Esophagus muscularis mucosa (tissue), 4 donors: ENCODE measurements at regions not wholly inside any gene's neighbourhood (a gene's known extent, or its start where the extent isn't known, plus 50 kb on each side); places are given as distances from the start of the nearest gene placed in this dataset.

Experiments
- DNase-seq: peaks from one replicate; pipeline ENCODE4 v3.0.0-alpha.2; 2017; ENCODE audit errors: extremely low spot score
- H3K27ac ChIP-seq, 4 donors: fragments of 200-600 bp; sonication (generic); replicated peaks in 1 of 4; 1 replicate in 3 of 4; 2 replicates in 1 of 4; pipeline ENCODE4 v1.5.1; 2016 to 2019; ENCODE audit warnings: mild to moderate bottlenecking in 1 of 4
- H3K27me3 ChIP-seq, 4 donors: fragments of 200-600 bp; sonication (generic); one replicate each; pipeline versions ENCODE4 v1.5.1 to v1.6.0; 2016 to 2019
- H3K36me3 ChIP-seq, 4 donors: fragments of 200-600 bp; sonication (generic); one replicate each; pipeline ENCODE4 v1.5.1; 2016 to 2019
- H3K4me1 ChIP-seq, 4 donors: fragments of 200-600 bp; sonication (generic); one replicate each; pipeline ENCODE4 v1.5.1; 2016 to 2019
- H3K4me3 ChIP-seq, 4 donors: fragments of 200-600 bp; sonication (generic); 1 replicate in 2 of 4; 2 replicates in 2 of 4; pipeline ENCODE4 v1.5.1; 2016 to 2019; ENCODE audit warnings: mild to moderate bottlenecking in 4 of 4, moderate library complexity in 1 of 4
- H3K9me3 ChIP-seq, 4 donors: fragments of 200-600 bp; sonication (generic); 1 replicate in 3 of 4; 2 replicates in 1 of 4; pipeline ENCODE4 v1.5.1; 2016 to 2019
- EP300 ChIP-seq: sonication (generic); formaldehyde crosslinking; IDR thresholded peaks from one replicate; pipeline ENCODE4 v1.6.1; 2017; ENCODE audit warnings: antibody characterized with exemption
- POLR2A ChIP-seq: fragments of 450-650 bp; IDR thresholded peaks from one replicate; pipeline ENCODE4 v1.6.1; 2017; ENCODE audit warnings: antibody characterized with exemption, moderate library complexity, mild to moderate bottlenecking, low read depth
- POLR2AphosphoS5 ChIP-seq, 2 donors: sonication (generic); formaldehyde crosslinking; IDR thresholded peaks; one replicate each; pipeline ENCODE4 v1.6.1; 2017; ENCODE audit warnings: antibody characterized with exemption in 2 of 2
- WGBS: methylation state at CpG from one replicate; pipeline ENCODE4 v1.1.5; 2018; 5-methylcytosine and 5-hydroxymethylcytosine counted together
- intact Hi-C: fragments of 100-400 bp; cut with DNase I; formaldehyde crosslinking; loops from one replicate; pipeline ENCODE4 v1.15.1; 2023
- TF ChIP-seq, protein P1 (sequence below), 3 experiments: fragments of 200-600 bp in 2 of 3; fragments of 450-650 bp in 1 of 3; sonication (generic) in 2 of 3; IDR thresholded peaks; one replicate each; pipeline ENCODE4 v1.5.1; 2017 to 2019; ENCODE audit warnings: antibody characterized with exemption in 3 of 3, mild to moderate bottlenecking in 2 of 3, moderate library complexity in 1 of 3

DNA sequence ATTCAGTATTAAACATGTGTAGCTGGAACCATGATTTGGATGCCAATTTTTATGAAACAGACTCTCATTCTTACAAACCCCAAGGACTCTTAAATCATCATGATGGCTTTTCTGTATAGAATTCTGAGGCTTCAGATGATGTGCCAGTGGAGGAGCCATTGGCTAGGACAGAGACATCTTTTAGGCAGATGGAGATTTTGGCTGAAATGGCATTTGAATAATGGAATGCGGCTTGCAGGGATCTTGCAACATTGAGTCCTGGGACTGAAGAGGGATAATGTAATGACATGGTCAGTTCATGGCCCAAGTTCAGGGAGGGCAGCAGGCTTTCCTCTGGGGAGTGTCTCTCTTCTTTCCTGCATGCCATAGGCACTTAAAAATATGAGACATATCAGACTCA, 172.4 kb downstream of the ABCA8 start:
- H3K27ac ChIP-seq = peak overlapping the region in 1 of 4 donors; percentile 34
- H3K27me3 ChIP-seq = no peaks in the 10 kb centered on the region
- H3K9me3 ChIP-seq = no peaks in the 10 kb centered on the region
- DNase-seq = no peak
- H3K4me1 ChIP-seq = peaks cover 7 to 28% (median 13%) of the 10 kb centered on the region in 4 donors
- H3K36me3 ChIP-seq = no peaks in the 10 kb centered on the region
- intact Hi-C loops = no loop called here
- H3K4me3 ChIP-seq = no peak overlapping the region
- no peak for TF ChIP-seq POLR2A
- TF ChIP-seq, protein P1, sequence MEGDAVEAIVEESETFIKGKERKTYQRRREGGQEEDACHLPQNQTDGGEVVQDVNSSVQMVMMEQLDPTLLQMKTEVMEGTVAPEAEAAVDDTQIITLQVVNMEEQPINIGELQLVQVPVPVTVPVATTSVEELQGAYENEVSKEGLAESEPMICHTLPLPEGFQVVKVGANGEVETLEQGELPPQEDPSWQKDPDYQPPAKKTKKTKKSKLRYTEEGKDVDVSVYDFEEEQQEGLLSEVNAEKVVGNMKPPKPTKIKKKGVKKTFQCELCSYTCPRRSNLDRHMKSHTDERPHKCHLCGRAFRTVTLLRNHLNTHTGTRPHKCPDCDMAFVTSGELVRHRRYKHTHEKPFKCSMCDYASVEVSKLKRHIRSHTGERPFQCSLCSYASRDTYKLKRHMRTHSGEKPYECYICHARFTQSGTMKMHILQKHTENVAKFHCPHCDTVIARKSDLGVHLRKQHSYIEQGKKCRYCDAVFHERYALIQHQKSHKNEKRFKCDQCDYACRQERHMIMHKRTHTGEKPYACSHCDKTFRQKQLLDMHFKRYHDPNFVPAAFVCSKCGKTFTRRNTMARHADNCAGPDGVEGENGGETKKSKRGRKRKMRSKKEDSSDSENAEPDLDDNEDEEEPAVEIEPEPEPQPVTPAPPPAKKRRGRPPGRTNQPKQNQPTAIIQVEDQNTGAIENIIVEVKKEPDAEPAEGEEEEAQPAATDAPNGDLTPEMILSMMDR (IDR thresholded peaks at IDR 0.05) = no peak
- peak in 1 of 2 donors; percentile 45 for TF ChIP-seq POLR2AphosphoS5 (IDR thresholded peaks at IDR 0.05)
- no peak for TF ChIP-seq EP300
- WGBS = 92% methylated on average over 1 of the region's 1 CpG

DNA sequence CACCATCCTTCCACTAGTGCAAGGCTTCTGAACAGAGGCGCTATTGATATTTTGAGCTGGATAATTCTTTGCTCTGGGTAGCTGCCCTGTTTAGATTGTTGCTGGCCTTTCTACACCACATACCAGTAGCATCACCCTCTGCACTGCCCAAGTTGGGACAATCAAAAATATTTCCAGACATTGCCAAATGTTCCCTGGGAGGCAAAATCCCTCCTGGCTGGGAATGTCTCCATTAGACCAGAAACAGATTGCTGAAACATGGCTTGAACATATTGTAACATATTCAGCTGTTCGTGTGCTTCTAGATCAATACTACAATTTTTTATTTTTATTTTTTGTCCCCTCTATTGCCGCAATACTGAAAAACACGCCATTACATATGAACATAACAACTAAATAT, 174.6 kb downstream of the ABCA8 start:
- H3K27me3 ChIP-seq = no peaks in the 10 kb centered on the region
- H3K9me3 ChIP-seq = no peaks in the 10 kb centered on the region
- intact Hi-C loops = no loop called here
- 91% methylated on average over 4 of the region's 4 CpGs for WGBS
- peaks cover 17 to 34% (median 17%) of the 10 kb centered on the region in 4 donors for H3K4me1 ChIP-seq
- TF ChIP-seq POLR2A (no peak), POLR2AphosphoS5 (IDR thresholded peaks at IDR 0.05) (no peak), EP300 (no peak)
- TF ChIP-seq, protein P1 (IDR thresholded peaks at IDR 0.05) = no peak
- H3K27ac ChIP-seq = no peak overlapping the region
- DNase-seq = no peak
- no peak overlapping the region for H3K4me3 ChIP-seq
- H3K36me3 ChIP-seq = no peaks in the 10 kb centered on the region

DNA sequence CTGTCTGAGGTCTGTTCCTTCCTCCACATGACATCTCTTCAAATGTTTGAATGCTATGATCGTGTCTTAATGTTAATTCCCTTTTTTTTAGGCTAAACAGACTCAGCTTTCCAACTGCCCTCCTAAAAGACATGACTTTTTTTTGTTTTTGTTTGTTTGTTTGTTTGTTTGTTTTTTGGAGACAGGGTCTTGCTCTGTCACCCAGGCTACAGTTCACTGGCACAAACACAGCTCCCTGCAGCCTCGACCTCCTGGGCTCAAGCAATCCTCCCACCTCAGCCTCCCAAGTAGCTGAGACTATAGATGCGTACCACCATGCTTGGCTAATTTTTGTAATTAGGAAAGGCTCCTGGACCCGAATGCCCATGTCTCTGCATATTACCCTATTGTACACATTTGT, 176.5 kb downstream of the ABCA8 start:
- peak overlapping the region in 3 of 4 donors; percentile 40 to 65 (median 50) for H3K27ac ChIP-seq
- 83% methylated on average over 4 of the region's 4 CpGs for WGBS

DNA sequence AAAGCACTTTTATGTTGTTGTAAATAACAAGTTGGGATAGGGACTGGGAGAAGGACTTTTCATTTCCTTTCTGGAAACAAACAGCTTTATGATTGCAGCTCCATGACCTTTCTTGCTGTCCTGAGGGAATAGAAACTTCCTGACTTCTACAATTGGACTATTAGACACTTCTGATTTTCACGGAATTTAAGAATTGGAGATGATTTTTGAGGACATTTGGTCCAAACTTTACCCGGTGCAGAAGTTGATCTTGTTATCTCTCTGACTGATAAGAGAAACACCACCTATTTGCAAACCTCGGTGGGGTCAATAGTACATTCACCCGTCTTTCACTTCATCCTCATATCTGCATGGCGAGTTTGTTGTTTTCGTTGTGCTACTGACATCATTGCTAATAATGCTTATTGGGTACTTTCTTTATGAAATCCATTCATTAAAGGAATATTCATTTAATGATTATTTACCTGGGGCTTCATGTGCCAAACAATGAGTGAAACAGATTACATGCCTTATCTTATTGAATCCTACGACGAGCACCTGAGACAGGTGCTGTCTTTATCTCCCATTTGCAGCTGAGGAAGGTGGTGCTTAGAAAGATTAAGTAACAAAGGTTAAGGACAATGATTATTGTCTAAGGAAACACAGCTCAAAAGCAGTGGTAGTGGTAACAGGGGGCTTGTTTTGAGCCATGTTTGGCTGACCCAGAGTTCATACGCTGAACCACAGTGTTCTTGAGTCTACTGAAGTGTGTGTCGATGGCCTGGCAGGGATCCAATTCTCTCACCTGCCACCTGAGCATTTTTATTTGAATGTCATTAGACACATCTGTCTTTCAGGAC, 176.9 kb upstream of the FAM20A start:
- intact Hi-C loops = loop anchor here (5.0 kb wide), 2 partner anchors 194 to 469 kb away; no protein-coding TSS in a partner anchor
- TF ChIP-seq EP300 (no peak), POLR2AphosphoS5 (IDR thresholded peaks at IDR 0.05) (no peak), POLR2A (no peak)
- TF ChIP-seq, protein P1 (IDR thresholded peaks at IDR 0.05) = no peak
- H3K4me3 ChIP-seq = no peak overlapping the region
- H3K9me3 ChIP-seq = no peaks in the 10 kb centered on the region
- DNase-seq = no peak
- H3K27me3 ChIP-seq = no peaks in the 10 kb centered on the region
- H3K4me1 ChIP-seq = peaks cover 10 to 34% (median 26%) of the 10 kb centered on the region in 4 donors
- no peaks in the 10 kb centered on the region for H3K36me3 ChIP-seq
- 64% methylated on average over 10 of the region's 10 CpGs for WGBS
- H3K27ac ChIP-seq = peak overlapping the region; percentile 8 to 65 (median 45)

More for the DNA sequence above, 176.5 kb downstream of the ABCA8 start:
- no peak for DNase-seq
- Histone ChIP-seq H3K27me3 (no peaks in the 10 kb centered on the region), H3K4me3 (no peak overlapping the region), H3K4me1 (peaks cover 16 to 40% (median 26%) of the 10 kb centered on the region in 4 donors), H3K36me3 (no peaks in the 10 kb centered on the region), H3K9me3 (no peaks in the 10 kb centered on the region)
- TF ChIP-seq, protein P1 (IDR thresholded peaks at IDR 0.05) = no peak
- TF ChIP-seq POLR2AphosphoS5 (IDR thresholded peaks at IDR 0.05) (no peak), EP300 (no peak), POLR2A (no peak)
- intact Hi-C loops = loop anchor here (5.0 kb wide), 2 partner anchors 194 to 469 kb away; no protein-coding TSS in a partner anchor
